HG02840 (cell line): ENCODE measurements at regions not wholly inside any gene's neighbourhood (a gene's known extent, or its start where the extent isn't known, plus 50 kb on each side); places are given as distances from the start of the nearest gene placed in this dataset.
"Not testable (repeated sequence)": the region's sequence is repeated elsewhere in the genome, so short reads cannot be mapped to it uniquely, and the experiment has no call there.

ENCODE experiments used
- ATAC-seq: cut with Tn5 transposase; IDR thresholded peaks from one replicate; pipeline ENCODE4 v1.9.1; 2021; ENCODE audit warnings: mild to moderate bottlenecking, moderate library complexity, moderate number of reproducible peaks; ENCODE audit not compliant: unreplicated experiment, low FRiP score

DNA sequence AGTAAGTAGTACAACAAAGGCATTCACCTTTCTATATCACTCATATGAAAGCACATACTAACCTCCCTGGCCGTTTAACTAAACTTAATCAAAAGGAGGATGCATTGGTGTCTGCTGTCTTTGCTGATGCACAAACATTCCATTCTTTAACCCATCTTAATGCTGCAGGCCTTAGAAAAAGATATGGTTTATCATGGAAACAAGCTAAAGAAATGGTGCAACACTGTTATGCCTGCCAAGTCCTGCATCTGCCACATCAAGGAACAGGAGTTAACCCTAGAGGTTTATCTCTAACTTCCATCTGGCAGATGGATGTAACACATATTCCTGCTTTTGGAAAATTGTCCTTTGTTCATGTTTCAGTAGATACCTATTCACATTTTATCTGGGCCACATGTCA, 296.5 kb upstream of the DKK2 start:
- not testable (repeated sequence) for ATAC-seq

DNA sequence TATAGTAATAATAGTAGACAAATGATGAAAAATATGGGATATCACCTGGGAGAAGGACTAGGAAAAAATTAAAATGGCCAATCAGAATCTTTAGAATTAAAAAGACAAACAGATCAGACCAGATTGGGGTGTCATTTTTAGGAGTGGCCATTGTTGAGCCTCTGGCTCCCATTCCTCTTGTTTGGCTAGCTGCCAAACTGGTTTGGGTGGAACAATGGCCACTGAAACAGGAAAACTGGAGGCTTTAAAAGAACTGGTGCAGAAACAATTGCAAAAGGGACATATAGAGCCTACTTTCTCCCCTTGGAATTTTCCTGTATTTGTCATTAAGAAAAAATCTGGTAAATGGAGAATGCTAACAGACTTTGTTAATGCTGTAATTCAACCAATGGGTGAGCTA, 294.8 kb upstream of the DKK2 start:
- no peak for ATAC-seq

DNA sequence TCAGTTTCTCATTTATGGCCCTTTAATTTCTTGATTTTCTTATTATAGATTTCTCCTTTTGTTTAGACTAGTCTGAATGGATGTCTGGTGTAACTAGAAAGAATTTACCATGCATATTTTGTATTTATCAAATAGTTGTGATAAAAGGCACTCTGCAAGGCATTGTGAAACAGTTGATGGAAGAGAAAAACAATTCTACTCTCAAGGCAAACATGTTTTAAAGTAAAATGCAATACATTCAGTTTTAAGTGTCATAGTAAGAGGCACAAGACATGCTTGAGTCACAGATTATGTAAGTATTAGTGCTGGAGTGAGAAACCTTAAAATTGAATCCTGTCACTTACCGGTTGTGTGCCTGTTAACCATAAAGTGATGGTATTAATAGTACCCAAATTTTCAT, 283.3 kb upstream of the DKK2 start:
- no peak for ATAC-seq

DNA sequence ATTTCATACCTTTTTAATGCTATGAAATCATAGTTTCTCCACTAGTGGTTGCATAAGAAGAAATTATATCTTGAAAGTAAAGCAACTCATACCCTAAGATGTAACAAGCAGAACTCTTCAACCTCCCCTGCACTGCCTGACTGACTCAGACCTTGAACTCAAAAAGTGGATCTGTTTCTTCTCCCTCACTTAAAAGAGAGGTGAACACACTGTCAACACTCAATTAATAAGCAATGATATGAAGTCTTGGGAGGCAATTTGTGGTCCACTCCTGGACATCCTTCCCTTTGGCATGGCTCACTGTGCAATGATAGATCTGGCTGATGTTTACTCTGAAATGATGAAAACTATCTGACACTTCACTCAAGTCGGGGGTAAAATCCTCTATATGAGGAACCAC, 282.0 kb upstream of the DKK2 start:
- ATAC-seq, result no peak

DNA sequence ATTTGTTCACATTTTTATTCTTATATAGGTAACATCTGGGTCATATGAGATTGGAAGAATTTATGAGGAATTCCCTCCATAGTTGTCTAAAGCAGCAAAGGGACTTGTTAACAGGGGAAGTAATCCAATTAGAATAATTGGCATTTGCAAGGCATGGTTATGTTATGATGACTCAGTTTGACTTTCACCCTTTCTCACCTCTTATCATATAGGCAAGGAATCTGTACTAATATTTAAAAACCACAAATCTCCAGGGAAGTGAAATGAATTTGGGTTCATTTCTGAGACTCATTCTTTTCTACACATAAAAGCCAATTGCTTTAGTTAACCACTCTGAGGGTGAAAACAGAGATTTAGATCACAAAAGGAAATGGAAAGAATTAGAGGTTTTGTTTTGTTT, 281.5 kb upstream of the DKK2 start:
- ATAC-seq, result no peak

DNA sequence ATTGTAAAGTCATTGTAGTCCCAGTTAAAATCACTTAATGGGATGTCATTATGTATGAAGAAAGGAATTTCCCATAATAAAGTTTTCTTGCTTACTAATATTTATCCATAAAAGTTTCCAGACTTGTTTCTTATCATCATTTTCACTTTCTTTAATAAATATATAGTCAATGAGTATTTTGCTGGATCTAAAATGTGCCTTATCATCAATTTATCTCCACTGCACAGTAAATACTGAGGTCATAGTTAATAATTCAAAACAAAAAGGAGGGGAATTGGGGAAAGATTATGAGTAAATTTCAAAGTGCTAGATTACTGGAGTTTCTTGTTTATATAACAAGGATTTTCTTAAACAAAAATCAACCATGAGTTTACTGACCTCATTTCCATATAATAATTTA, 279.5 kb upstream of the DKK2 start:
- ATAC-seq, result no peak

DNA sequence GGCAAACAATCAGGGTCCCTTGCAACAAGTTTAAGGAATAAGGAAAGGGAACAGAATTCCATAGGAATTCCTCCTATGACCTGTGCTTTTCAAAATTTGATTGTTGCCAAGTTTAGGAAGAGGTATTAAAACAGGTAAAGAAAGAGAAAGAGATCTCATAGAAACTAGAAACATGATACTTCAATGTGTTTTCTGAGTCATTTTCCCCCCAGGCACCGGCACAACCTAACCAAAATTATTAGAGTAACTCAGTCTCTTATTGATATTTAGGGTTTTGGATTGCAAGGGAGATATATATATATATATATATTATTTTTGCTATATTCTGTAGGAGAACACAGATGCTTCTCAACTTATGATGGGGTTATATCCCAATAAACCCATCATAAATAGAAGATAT, 278.0 kb upstream of the DKK2 start:
- no peak for ATAC-seq

DNA sequence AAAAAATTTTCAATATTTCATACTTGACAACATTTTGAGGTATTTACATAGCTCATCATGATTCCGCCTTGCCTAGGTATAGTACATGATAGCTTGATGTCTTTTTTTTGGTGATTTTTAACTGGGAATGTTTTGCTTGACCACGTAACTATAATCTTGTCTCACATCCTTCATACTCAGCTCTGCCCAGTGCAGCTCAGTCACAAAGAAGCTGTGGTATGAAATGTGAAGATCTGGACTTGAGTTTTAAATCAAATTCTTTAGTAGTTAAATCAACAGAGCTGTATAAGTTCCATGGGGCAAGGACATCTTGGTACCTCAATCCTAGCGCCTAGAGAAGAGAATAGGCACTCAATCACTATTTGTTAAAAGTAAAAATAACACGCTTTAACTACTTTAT, 276.3 kb upstream of the DKK2 start:
- ATAC-seq, result no peak

DNA sequence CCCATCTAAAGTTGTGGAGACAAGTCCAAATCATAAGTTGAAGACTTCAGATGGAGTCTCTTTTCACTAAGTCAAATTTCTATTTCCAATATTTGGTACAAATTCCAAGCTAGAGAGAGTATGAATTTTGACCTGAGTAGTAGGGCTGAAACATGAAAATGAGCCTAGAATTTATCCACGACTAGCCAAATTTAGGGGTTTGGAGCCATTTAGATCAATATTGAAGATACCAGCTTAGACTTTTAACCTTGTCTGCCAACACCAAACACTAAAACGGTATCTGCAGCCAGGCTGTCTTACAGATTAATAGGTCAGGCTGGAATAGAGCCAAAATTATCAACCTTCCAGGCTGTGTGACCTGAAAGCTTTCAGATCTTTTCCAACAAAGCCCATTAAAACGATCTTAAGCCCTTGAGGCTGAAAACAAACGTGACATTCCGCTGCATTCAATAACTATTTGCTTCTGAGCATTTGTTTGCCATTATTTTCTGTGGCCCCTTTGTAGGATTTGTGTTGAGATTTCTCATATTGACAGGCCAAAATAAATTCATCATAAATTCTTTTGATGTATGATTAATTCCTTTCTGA, 268.7 kb upstream of the DKK2 start:
- ATAC-seq, result no peak

DNA sequence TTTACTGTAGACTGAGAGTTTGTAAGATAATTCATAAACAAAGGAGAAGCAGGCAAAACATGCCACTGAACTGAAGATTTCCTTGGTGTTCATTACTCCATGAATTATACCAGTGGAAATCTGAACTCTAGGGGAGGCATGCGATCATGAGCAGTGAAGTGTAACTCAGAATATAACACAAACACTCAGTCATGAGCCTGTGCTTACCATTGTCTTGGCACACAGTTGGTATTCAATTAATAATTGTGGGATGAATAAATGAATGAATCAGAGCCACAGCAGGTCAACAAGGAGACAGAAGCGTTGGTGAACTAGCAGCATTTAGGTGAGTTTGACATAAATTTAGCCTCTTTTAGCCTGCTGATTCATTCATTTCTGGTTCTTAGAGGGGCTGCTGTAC, 263.5 kb upstream of the DKK2 start:
- no peak for ATAC-seq

DNA sequence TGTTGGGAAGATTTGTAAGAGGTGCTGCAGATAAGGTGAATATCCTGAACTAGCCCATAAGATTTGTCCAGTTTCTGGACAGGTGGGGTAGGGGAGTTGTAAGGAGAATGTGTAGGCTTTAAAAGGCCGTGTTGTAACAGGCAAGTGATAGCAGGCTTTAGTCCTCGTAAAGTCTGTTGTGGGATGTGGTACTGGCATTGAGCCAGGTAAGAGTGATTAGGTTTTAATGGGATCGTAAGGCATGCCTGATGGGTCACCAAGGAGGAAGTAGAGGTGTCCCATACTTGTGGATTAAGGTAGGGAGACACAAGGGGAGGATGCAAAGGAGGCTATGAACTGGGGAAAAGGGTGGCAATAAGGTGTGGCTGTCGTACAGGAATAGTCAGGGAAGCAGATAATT, 256.9 kb upstream of the DKK2 start:
- ATAC-seq, result no peak

DNA sequence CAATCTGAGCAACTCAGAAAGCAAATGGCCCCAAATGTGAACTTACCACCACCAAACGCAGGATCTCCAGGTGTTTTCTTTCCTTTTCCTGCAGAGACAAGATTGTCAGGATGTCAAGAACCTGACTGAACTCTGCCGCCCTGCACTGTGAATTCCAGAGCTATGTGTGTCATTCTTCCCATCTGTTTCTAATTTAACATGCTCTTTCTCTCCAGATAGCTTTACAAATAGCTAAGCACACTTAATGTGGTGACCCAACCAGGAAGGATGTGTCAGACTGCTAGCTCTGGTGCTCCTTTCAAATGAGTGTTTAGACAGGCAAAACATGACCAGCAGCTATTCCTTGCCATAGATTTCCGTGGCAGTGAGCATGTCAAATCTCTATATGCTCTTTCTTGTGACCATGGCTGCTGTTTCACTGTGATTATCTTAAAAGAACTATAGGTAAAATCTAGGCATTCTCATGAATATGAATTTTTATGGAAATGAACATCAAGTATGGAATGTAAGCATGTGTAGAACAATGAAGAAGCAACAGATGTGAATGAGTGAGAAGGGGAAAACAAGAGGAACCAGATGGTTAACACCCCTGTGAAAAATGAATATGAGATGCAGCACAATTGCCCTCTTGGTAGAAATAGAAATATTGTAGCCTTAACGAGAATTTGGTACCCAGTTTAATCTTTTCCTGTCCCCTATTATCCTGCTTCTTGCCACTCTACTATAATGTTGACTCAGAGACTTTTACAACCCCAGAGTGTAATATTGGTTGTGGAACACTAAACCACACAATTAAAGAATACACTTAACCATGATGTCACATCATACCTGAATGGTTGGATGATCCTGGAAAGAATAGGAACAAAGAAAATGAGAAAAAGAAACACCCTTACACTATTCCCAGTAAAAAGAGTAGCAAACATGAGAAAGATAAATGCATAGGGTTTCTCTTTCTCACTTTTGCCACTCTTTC, 247.8 kb upstream of the DKK2 start:
- ATAC-seq, result no peak

DNA sequence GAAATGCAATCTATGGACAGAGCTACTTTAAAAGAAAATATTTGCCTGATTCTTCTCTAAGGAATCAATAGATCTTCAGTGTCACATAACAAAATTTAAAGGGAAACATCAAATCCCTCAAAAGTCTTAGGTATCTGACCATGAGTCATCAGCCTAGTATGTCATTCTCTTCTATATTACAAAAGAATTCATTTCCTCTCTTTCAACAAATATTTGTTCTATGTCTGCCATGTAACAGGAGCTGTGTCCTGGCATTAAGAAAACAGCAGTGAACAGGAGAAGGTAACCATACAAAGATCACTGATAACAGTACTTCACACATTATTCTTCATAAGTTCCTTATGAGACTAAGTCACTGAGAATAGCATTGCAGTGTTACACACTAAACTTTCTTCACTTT, 243.6 kb upstream of the DKK2 start:
- no peak for ATAC-seq

DNA sequence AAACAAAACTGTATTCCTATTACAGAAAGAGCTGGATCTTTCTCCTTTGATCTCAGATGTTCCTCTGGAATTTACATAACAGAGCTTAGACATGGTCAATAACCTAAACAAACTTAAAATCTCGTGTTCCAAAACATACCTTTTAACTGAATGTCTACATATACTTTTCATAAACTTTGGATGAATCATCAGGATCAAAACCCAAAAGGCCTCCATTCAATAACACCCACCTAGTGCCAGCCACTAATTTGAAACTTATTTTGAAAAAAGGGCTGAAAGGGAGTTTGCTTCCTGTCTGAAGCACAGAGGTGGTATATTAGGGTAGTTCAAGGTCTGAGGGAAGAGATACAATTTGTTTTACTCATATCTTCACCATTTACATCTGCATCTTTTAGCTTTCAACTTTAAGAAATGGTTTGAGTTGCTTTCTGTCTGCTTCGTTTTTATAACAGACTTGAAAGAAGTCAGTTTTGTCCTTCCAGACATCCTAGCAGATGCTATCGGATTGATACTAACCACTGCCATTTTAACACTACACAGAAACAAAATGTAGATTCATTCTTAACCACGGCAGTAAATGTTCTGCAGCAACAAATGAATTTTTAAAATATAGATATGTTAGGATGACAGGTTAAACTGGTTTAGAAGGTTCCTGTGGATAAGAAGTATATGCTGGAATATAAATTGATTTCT, 242.8 kb upstream of the DKK2 start:
- ATAC-seq, result no peak

DNA sequence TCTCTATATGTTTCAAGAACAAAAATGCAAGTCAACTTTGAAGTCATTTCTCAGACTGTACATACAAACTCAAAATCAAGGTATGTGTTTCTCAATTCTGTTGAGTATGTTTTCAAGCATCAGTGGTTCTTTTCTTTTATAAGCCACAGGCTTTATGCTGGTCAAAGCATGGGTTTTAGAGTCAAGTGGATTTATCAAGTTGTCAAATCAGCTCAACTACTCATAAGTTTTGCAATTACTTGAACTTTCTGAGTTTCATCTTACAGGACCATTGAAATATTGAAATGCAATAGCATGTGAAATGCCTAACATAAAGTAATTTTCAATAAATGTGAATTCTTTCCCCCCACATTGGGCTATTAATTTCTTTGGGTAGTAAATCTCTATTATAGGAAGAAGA, 239.9 kb upstream of the DKK2 start:
- no peak for ATAC-seq

DNA sequence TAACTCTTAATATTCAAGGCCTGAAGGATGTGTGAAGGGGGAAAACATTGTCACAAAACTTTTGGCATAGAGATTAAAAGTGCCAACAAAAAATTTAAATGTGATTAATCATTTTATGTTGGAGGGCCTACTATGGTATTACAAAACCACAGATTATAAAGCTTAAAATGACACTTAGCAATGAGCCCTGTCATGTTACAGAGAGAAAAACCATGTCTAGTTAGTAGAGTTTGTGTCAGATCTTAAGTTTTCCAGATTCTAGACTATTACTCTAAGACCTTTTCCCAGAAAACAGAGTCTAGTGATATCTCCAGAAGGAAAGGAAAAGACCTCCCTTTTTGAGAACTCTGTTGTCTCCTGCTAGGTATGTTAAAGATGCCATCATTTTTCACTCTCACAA, 239.1 kb upstream of the DKK2 start:
- ATAC-seq, result no peak

DNA sequence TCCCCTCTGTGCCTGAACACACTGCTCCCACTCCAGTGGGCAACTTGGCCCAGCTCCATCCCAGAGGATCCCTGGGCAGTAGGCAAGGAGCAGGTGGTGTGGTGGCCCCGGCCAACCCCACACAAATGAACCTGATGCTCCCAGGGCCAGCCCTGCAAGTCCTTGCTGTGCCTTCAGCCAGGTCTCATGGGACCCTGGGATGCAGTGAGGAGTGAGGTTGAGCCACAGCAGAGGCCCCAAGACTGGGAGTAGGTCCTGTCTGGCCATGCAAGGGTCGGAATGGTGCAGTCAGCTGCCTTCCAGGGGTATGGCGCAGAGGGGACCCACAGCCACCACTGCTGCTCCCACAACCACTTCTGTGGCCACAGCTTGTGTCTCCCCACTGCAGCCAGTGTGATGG, 234.5 kb upstream of the DKK2 start:
- ATAC-seq, result no peak

DNA sequence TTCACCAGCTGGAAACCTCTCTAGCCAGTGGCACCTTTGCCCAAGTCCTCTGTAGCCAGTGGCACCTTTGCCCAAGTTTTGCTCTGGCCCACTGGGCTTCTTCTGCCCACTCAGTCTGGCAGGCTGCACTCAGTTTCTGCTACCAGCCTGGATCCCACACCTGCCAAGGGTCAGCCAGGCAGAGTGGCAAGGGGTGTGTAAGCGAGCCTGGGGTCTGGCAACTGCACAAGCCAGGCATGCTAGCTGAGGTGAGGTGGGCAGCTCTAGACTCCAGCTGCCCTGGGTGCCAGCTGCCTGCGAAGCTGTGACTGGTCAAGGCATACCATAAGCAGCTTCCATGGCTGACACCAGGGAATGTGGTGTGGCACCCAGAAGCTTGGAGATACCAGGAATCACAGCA, 233.1 kb upstream of the DKK2 start:
- no peak for ATAC-seq

DNA sequence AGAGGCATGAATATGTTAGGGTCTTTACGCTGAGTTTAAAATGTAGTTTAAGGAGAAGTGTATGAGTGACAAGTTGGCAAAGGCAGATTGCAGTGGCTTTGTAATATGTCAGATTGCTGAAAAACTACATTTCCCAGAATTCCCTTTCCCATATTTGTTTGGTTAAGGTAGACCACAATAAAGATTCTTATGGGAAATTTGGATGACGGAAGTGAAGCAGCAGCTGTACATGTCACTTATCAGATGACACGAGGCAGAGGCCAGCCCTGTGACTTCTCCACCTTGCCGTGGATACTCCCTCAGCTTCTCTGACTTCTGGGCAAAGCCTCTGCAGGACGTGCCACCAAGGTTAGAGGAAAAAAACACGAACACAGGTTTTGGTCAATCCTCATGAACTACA, 229.7 kb upstream of the DKK2 start:
- ATAC-seq, result no peak

DNA sequence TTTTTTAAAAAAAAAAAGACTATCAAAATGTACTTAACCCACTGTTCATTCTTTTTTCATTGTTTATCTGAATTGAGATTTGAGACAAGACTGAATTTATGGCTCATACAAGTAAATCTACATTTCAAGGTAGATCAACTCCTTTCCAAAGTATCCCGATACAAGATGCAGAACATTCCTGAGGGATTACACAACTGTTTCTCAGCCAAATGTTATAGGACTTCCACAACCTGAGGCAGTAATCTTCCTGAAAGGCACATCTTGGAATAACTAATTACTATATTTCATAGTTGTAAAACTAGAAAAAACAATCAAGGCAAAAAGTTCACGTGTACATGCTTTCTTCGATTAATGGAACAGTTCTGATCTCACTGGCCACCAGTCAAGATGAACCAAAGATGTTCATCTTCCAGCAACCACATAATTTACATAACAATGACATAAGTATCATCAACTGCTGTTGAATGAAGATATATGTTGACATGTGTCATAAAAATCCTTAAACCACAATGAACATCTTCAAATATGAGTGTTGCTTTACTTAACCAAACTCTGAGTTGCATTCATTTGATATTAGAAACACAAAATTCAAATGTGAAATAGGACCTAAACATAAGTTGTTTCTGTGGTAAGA, 225.2 kb upstream of the DKK2 start:
- no peak for ATAC-seq

DNA sequence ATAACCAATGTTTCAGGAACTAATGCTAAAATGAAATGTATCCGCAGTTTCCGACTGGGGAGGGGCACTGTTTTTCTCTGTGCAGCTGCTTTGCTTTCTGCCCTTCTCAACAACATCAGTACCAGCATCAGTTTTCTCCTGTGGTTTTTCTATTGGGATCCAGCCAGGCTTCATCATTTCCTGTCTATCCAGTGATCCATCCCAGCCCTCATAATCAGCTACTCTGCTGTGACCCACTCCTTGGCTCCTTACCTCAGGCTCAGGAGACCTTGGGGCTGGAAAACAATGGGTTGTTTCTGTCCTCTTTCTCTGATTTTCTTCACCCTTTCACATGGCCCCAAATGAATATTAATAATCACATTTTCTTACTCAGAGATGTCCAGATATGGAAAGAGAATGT, 222.2 kb upstream of the DKK2 start:
- no peak for ATAC-seq
